Tibial nerve (tissue), 3 donors: ENCODE measurements at regions not wholly inside any gene's neighbourhood (a gene's known extent, or its start where the extent isn't known, plus 50 kb on each side); places are given as distances from the start of the nearest gene placed in this dataset.

ENCODE experiments used
- POLR2A ChIP-seq, 2 donors: fragments of 450-650 bp; IDR thresholded peaks; one replicate each; pipeline ENCODE4 v1.6.1; 2017; ENCODE audit warnings: antibody characterized with exemption in 2 of 2, mild to moderate bottlenecking in 2 of 2, moderate library complexity in 2 of 2
- TF ChIP-seq, protein P1 (sequence below), 5 experiments: fragments of 200-600 bp in 3 of 5; fragments of 450-650 bp in 2 of 5; sonication (generic) in 3 of 5; IDR thresholded peaks; one replicate each; pipeline ENCODE4 v1.5.1; 2016 to 2019; ENCODE audit warnings: antibody characterized with exemption in 5 of 5, mild to moderate bottlenecking in 3 of 5, moderate library complexity in 2 of 5

DNA sequence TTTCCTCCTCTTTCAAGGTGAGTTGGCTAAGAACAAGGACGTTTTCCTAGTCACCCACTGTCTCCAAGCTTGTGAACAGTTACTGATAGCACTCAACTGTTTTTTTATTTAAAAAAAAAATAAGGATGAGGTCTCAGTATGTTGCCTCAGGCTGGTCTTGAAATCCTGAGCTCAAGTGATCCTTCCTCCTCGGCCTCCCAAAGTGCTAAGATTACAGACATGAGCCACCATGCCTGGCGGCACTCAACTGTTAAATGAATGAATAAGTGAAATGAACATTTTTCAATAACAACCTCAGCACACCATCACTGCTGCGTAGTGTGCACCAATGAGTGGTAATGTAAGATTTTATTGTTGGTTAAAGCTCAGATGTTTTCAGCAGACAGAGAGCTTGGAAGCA is 214.1 kb upstream of the NRIP1 start:
- TF ChIP-seq, protein P1, sequence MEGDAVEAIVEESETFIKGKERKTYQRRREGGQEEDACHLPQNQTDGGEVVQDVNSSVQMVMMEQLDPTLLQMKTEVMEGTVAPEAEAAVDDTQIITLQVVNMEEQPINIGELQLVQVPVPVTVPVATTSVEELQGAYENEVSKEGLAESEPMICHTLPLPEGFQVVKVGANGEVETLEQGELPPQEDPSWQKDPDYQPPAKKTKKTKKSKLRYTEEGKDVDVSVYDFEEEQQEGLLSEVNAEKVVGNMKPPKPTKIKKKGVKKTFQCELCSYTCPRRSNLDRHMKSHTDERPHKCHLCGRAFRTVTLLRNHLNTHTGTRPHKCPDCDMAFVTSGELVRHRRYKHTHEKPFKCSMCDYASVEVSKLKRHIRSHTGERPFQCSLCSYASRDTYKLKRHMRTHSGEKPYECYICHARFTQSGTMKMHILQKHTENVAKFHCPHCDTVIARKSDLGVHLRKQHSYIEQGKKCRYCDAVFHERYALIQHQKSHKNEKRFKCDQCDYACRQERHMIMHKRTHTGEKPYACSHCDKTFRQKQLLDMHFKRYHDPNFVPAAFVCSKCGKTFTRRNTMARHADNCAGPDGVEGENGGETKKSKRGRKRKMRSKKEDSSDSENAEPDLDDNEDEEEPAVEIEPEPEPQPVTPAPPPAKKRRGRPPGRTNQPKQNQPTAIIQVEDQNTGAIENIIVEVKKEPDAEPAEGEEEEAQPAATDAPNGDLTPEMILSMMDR (IDR thresholded peaks at IDR 0.05), result no peak
- TF ChIP-seq POLR2A (IDR thresholded peaks at IDR 0.05), result no peak
